KMS-11 (cell line): ENCODE measurements at regions not wholly inside any gene's neighbourhood (a gene's known extent, or its start where the extent isn't known, plus 50 kb on each side); places are given as distances from the start of the nearest gene placed in this dataset.

Experiments
- H2AFZ ChIP-seq: fragments of 200-600 bp; sonication (generic); 2 replicates; pipeline ENCODE4 v1.6.1; 2016; ENCODE audit warnings: antibody characterized with exemption, mixed run types, low read depth
- H3K27ac ChIP-seq: fragments of 200-600 bp; sonication (generic); 2 replicates; pipeline ENCODE4 v1.6.1; 2016; ENCODE audit warnings: mild to moderate bottlenecking, mixed run types
- H3K27me3 ChIP-seq: fragments of 200-600 bp; sonication (generic); 2 replicates; pipeline ENCODE4 v1.6.1; 2017; ENCODE audit warnings: mild to moderate bottlenecking, low read depth, mixed run types, moderate library complexity; ENCODE audit not compliant: insufficient read depth
- H3K36me3 ChIP-seq: fragments of 200-600 bp; sonication (generic); 2 replicates; pipeline ENCODE4 v1.6.1; 2017; ENCODE audit warnings: mild to moderate bottlenecking, mixed run types; ENCODE audit not compliant: insufficient read depth
- H3K4me1 ChIP-seq: fragments of 200-600 bp; sonication (generic); 2 replicates; pipeline ENCODE4 v1.6.1; 2016; ENCODE audit warnings: mild to moderate bottlenecking, low read depth, mixed run types; ENCODE audit not compliant: poor library complexity, severe bottlenecking
- H3K4me2 ChIP-seq: fragments of 200-600 bp; sonication (generic); 2 replicates; pipeline ENCODE4 v1.7.0; 2016; ENCODE audit warnings: mild to moderate bottlenecking, mixed run types
- H3K4me3 ChIP-seq: fragments of 200-600 bp; sonication (generic); IDR thresholded peaks from 2 replicates; pipeline ENCODE4 v1.6.1; 2017; ENCODE audit warnings: low read depth, low read length, mixed read lengths; ENCODE audit not compliant: insufficient read depth
- H3K79me2 ChIP-seq: fragments of 200-600 bp; sonication (generic); 2 replicates; pipeline ENCODE4 v1.6.1; 2016; ENCODE audit warnings: low read depth, mixed run types; ENCODE audit not compliant: insufficient read depth
- H3K9ac ChIP-seq: fragments of 200-600 bp; sonication (generic); 2 replicates; pipeline ENCODE4 v1.6.1; 2016; ENCODE audit warnings: mild to moderate bottlenecking, mixed run types
- H4K20me1 ChIP-seq: fragments of 200-600 bp; sonication (generic); 2 replicates; pipeline ENCODE4 v1.6.1; 2016; ENCODE audit warnings: mild to moderate bottlenecking, mixed run types; ENCODE audit not compliant: insufficient read depth
- CTCF ChIP-seq: fragments of 200-600 bp; sonication (generic); conservative IDR thresholded peaks from 2 replicates; pipeline ENCODE4 v1.6.1; 2017; ENCODE audit warnings: low read depth, mild to moderate bottlenecking, antibody characterized with exemption, low read length, moderate library complexity, mixed read lengths

- H2AFZ ChIP-seq = no peak overlapping the region
- no peak overlapping the region for H3K4me2 ChIP-seq
- H3K4me1 ChIP-seq = no peaks in the 10 kb centered on the region
- H3K9ac ChIP-seq = no peak overlapping the region
- H3K27ac ChIP-seq = no peak overlapping the region
- H3K4me3 ChIP-seq = no peak overlapping the region
- H3K27me3 ChIP-seq = no peaks in the 10 kb centered on the region
- no peaks in the 10 kb centered on the region for H3K79me2 ChIP-seq
- TF ChIP-seq CTCF = no peak
- H3K36me3 ChIP-seq = no peaks in the 10 kb centered on the region
- H4K20me1 ChIP-seq = no peaks in the 10 kb centered on the region
Observed at GRCh38 chr6:82057846-82058554, 189.5 kb downstream of the IBTK start.

- Histone ChIP-seq H3K4me3 (no peak overlapping the region), H3K79me2 (no peaks in the 10 kb centered on the region), H4K20me1 (no peaks in the 10 kb centered on the region), H3K36me3 (no peaks in the 10 kb centered on the region), H3K9ac (no peak overlapping the region), H3K4me2 (no peak overlapping the region), H2AFZ (no peak overlapping the region), H3K27me3 (no peaks in the 10 kb centered on the region), H3K27ac (no peak overlapping the region), H3K4me1 (no peaks in the 10 kb centered on the region)
- no peak for TF ChIP-seq CTCF
Observed at GRCh38 chr6:82056567-82056966, 191.0 kb downstream of the IBTK start.

GRCh38 chr6:82045965-82046756 is 201.4 kb downstream of the IBTK start:
- H3K27me3 ChIP-seq = no peaks in the 10 kb centered on the region
- H3K27ac ChIP-seq = no peak overlapping the region
- no peak for TF ChIP-seq CTCF
- H3K4me1 ChIP-seq = no peaks in the 10 kb centered on the region
- H3K79me2 ChIP-seq = no peaks in the 10 kb centered on the region
- H3K36me3 ChIP-seq = no peaks in the 10 kb centered on the region
- no peak overlapping the region for H3K9ac ChIP-seq
- H3K4me2 ChIP-seq = no peak overlapping the region
- no peak overlapping the region for H3K4me3 ChIP-seq
- H2AFZ ChIP-seq = no peak overlapping the region
- H4K20me1 ChIP-seq = no peaks in the 10 kb centered on the region

GRCh38 chr6:82040405-82041221 is 206.9 kb downstream of the IBTK start:
- Histone ChIP-seq H4K20me1 (no peaks in the 10 kb centered on the region), H3K27ac (no peak overlapping the region), H3K4me3 (no peak overlapping the region), H3K27me3 (no peaks in the 10 kb centered on the region), H3K9ac (no peak overlapping the region), H3K4me1 (no peaks in the 10 kb centered on the region), H3K4me2 (no peak overlapping the region), H3K36me3 (no peaks in the 10 kb centered on the region), H3K79me2 (no peaks in the 10 kb centered on the region), H2AFZ (peak overlapping the region; percentile 34; the same call in 1 of the 2 replicates)
- TF ChIP-seq CTCF = peak; percentile 63
